ENCODE measurements at regions not wholly inside any gene's neighbourhood (a gene's known extent, or its start where the extent isn't known, plus 50 kb on each side); places are given as distances from the start of the nearest gene placed in this dataset.

- intact Hi-C loops (cut with DNase I): no loop called here
- DNase-seq: no peak
Observed at GRCh38 chr5:85769347-85769746, 848.4 kb upstream of the COX7C start.

GRCh38 chr5:85784746-85785145 lies 833.0 kb upstream of the COX7C start:
- no peak for DNase-seq
- intact Hi-C loops (cut with DNase I): no loop called here

GRCh38 chr5:85813146-85813545 lies 804.6 kb upstream of the COX7C start:
- intact Hi-C loops (cut with DNase I): no loop called here
- DNase-seq: no peak

GRCh38 chr5:85814596-85814995 lies 803.1 kb upstream of the COX7C start:
- intact Hi-C loops (cut with DNase I): no loop called here
- DNase-seq: no peak

- no peak for DNase-seq
Observed at GRCh38 chr5:85823462-85824426, 794.0 kb upstream of the COX7C start.

GRCh38 chr5:85838781-85839180 lies 779.0 kb upstream of the COX7C start:
- intact Hi-C loops (cut with DNase I): no loop called here
- DNase-seq: no peak

More at GRCh38 chr5:85823462-85824426, 794.0 kb upstream of the COX7C start:
- intact Hi-C loops (cut with DNase I): no loop called here

- intact Hi-C loops (cut with DNase I): no loop called here
- no peak for DNase-seq
Observed at GRCh38 chr5:85841653-85842052, 776.1 kb upstream of the COX7C start.

GRCh38 chr5:85843535-85843934 lies 774.2 kb upstream of the COX7C start:
- intact Hi-C loops (cut with DNase I): no loop called here
- peak in 1 of 10 donors; percentile 54 for DNase-seq

- DNase-seq: no peak
- intact Hi-C loops (cut with DNase I): no loop called here
Observed at GRCh38 chr5:85849411-85849810, 768.3 kb upstream of the COX7C start.

GRCh38 chr5:85865296-85865695 lies 752.4 kb upstream of the COX7C start:
- intact Hi-C loops (cut with DNase I): no loop called here

GRCh38 chr5:85868070-85868469 lies 749.7 kb upstream of the COX7C start:
- no peak for DNase-seq
- intact Hi-C loops (cut with DNase I): no loop called here

More at GRCh38 chr5:85865296-85865695, 752.4 kb upstream of the COX7C start:
- no peak for DNase-seq

- no peak for DNase-seq
- intact Hi-C loops (cut with DNase I): no loop called here
Observed at GRCh38 chr5:85893996-85894395, 723.7 kb upstream of the COX7C start.

GRCh38 chr5:85896514-85896913 lies 721.2 kb upstream of the COX7C start:
- intact Hi-C loops (cut with DNase I): no loop called here
- no peak for DNase-seq

GRCh38 chr5:85906460-85906859 lies 711.3 kb upstream of the COX7C start:
- intact Hi-C loops (cut with DNase I): no loop called here
- DNase-seq: no peak

GRCh38 chr5:85910335-85910734 lies 707.4 kb upstream of the COX7C start:
- intact Hi-C loops (cut with DNase I): no loop called here

GRCh38 chr5:85920984-85921383 lies 696.8 kb upstream of the COX7C start:
- intact Hi-C loops (cut with DNase I): no loop called here

More at GRCh38 chr5:85910335-85910734, 707.4 kb upstream of the COX7C start:
- no peak for DNase-seq

GRCh38 chr5:85921590-85921989 lies 696.2 kb upstream of the COX7C start:
- intact Hi-C loops (cut with DNase I): no loop called here
- no peak for DNase-seq

More at GRCh38 chr5:85920984-85921383, 696.8 kb upstream of the COX7C start:
- peak in 1 of 10 donors; percentile 43 for DNase-seq

- intact Hi-C loops (cut with DNase I): no loop called here
- no peak for DNase-seq
Observed at GRCh38 chr5:85927632-85928031, 690.1 kb upstream of the COX7C start.

- intact Hi-C loops (cut with DNase I): no loop called here
- no peak for DNase-seq
Observed at GRCh38 chr5:85929713-85930112, 688.0 kb upstream of the COX7C start.

- intact Hi-C loops (cut with DNase I): no loop called here
- no peak for DNase-seq
Observed at GRCh38 chr5:85931220-85931619, 686.5 kb upstream of the COX7C start.

GRCh38 chr5:85938201-85938600 lies 679.5 kb upstream of the COX7C start:
- DNase-seq: no peak
- intact Hi-C loops (cut with DNase I): no loop called here

- intact Hi-C loops (cut with DNase I): no loop called here
- no peak for DNase-seq
Observed at GRCh38 chr5:85951707-85952210, 666.0 kb upstream of the COX7C start.
